ENCODE measurements at regions not wholly inside any gene's neighbourhood (a gene's known extent, or its start where the extent isn't known, plus 50 kb on each side); places are given as distances from the start of the nearest gene placed in this dataset.

- no peak for TF ChIP-seq POU6F1 (CRISPR knock-in tag; IDR thresholded peaks at IDR 0.05; ENCODE audit: borderline replicate concordance, low read depth)
- no peak for TF ChIP-seq CSRNP3 (CRISPR knock-in tag; IDR thresholded peaks at IDR 0.05)
- TF ChIP-seq ZNF70 (CRISPR knock-in tag; IDR thresholded peaks at IDR 0.05) = no peak
Measured at GRCh38 chr2:234852941-234853340, 98.9 kb upstream of the SH3BP4 start (continued).

- no peak for TF ChIP-seq RARB (CRISPR knock-in tag; IDR thresholded peaks at IDR 0.05)
- no peak for TF ChIP-seq ZFP30 (CRISPR knock-in tag; IDR thresholded peaks at IDR 0.05)
- TF ChIP-seq ARNTL (CRISPR knock-in tag; IDR thresholded peaks at IDR 0.05; ENCODE audit: borderline replicate concordance, low read depth) = no peak
- no peak for TF ChIP-seq PPARA (CRISPR knock-in tag; IDR thresholded peaks at IDR 0.05; ENCODE audit: borderline replicate concordance)
- no peak for TF ChIP-seq BACH2 (CRISPR knock-in tag; IDR thresholded peaks at IDR 0.05; ENCODE audit: borderline replicate concordance)
Measured at GRCh38 chr2:234852035-234852434, 99.8 kb upstream of the SH3BP4 start.

GRCh38 chr2:234851451-234851850, 100.4 kb upstream of the SH3BP4 start:
- no peak for TF ChIP-seq BACH2 (CRISPR knock-in tag; IDR thresholded peaks at IDR 0.05; ENCODE audit: borderline replicate concordance)
- TF ChIP-seq ZNF70 (CRISPR knock-in tag; IDR thresholded peaks at IDR 0.05) = no peak
- TF ChIP-seq CSDC2 (CRISPR knock-in tag; IDR thresholded peaks at IDR 0.05) = no peak
- TF ChIP-seq ARNTL (CRISPR knock-in tag; IDR thresholded peaks at IDR 0.05; ENCODE audit: borderline replicate concordance, low read depth) = no peak
- no peak for TF ChIP-seq ISL1 (CRISPR knock-in tag; IDR thresholded peaks at IDR 0.05)
- no peak for TF ChIP-seq PATZ1 (CRISPR knock-in tag; IDR thresholded peaks at IDR 0.05; ENCODE audit: borderline replicate concordance)
- TF ChIP-seq OSR1 (CRISPR knock-in tag; IDR thresholded peaks at IDR 0.05) = no peak
- no peak for TF ChIP-seq POU6F1 (CRISPR knock-in tag; IDR thresholded peaks at IDR 0.05; ENCODE audit: borderline replicate concordance, low read depth)
- ATAC-seq = no peak

More at GRCh38 chr2:234852035-234852434, 99.8 kb upstream of the SH3BP4 start:
- no peak for ATAC-seq

- TF ChIP-seq ZC3H10 (CRISPR knock-in tag; IDR thresholded peaks at IDR 0.05) (no peak), POU6F1 (CRISPR knock-in tag; IDR thresholded peaks at IDR 0.05; ENCODE audit: borderline replicate concordance, low read depth) (no peak), SNAI2 (CRISPR knock-in tag; IDR thresholded peaks at IDR 0.05) (no peak), ESRRG (CRISPR knock-in tag; IDR thresholded peaks at IDR 0.05) (no peak), CREB5 (CRISPR knock-in tag; IDR thresholded peaks at IDR 0.05; ENCODE audit: low read depth) (no peak), ZFP30 (CRISPR knock-in tag; IDR thresholded peaks at IDR 0.05) (no peak), OSR1 (CRISPR knock-in tag; IDR thresholded peaks at IDR 0.05) (no peak), PPARA (CRISPR knock-in tag; IDR thresholded peaks at IDR 0.05; ENCODE audit: borderline replicate concordance) (no peak), ZNF565 (CRISPR knock-in tag; conservative IDR thresholded peaks at IDR 0.05; ENCODE audit: low read depth) (no peak), CSDC2 (CRISPR knock-in tag; IDR thresholded peaks at IDR 0.05) (no peak), GLIS3 (CRISPR knock-in tag; IDR thresholded peaks at IDR 0.05) (no peak), ZNF70 (CRISPR knock-in tag; IDR thresholded peaks at IDR 0.05) (no peak), TSHZ2 (CRISPR knock-in tag; IDR thresholded peaks at IDR 0.05) (no peak), ISL1 (CRISPR knock-in tag; IDR thresholded peaks at IDR 0.05) (no peak), TOX (CRISPR knock-in tag; IDR thresholded peaks at IDR 0.05; ENCODE audit: borderline replicate concordance) (no peak)
Measured at GRCh38 chr2:234850818-234851217, 101.0 kb upstream of the SH3BP4 start.

More at GRCh38 chr2:234850818-234851217, 101.0 kb upstream of the SH3BP4 start:
- no peak for ATAC-seq

Measured in SK-N-SH treated with all-trans-retinoic acid at 6 μM for 48 hours (cell line).